ENCODE measurements at regions not wholly inside any gene's neighbourhood (a gene's known extent, or its start where the extent isn't known, plus 50 kb on each side); places are given as distances from the start of the nearest gene placed in this dataset.

DNA sequence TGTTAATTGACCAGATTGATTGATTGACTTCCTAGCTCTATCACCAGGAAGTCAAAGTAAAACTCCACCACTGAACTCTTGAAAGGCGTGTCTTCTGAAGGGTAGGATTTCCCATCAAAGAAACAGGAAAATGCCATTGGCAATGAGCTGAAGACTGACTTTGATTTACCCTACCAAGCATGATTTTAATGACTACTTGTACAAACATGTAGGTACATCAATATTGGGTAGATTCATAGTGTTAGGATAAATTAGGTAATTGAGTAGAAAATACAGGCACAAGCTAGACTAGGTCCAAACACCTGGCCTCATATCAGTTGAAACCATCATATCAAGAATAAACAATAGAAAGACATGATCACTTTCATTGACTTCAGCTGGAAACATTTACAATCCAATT lies 53.2 kb upstream of the ATXN3L start:
- TF ChIP-seq, protein P1, sequence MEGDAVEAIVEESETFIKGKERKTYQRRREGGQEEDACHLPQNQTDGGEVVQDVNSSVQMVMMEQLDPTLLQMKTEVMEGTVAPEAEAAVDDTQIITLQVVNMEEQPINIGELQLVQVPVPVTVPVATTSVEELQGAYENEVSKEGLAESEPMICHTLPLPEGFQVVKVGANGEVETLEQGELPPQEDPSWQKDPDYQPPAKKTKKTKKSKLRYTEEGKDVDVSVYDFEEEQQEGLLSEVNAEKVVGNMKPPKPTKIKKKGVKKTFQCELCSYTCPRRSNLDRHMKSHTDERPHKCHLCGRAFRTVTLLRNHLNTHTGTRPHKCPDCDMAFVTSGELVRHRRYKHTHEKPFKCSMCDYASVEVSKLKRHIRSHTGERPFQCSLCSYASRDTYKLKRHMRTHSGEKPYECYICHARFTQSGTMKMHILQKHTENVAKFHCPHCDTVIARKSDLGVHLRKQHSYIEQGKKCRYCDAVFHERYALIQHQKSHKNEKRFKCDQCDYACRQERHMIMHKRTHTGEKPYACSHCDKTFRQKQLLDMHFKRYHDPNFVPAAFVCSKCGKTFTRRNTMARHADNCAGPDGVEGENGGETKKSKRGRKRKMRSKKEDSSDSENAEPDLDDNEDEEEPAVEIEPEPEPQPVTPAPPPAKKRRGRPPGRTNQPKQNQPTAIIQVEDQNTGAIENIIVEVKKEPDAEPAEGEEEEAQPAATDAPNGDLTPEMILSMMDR (IDR thresholded peaks at IDR 0.05): no peak
- TF ChIP-seq POLR2A (IDR thresholded peaks at IDR 0.05): no peak

Data from lower leg skin (tissue), 3 donors.